Kidney epithelial cell (primary cell): ENCODE measurements at regions not wholly inside any gene's neighbourhood (a gene's known extent, or its start where the extent isn't known, plus 50 kb on each side); places are given as distances from the start of the nearest gene placed in this dataset.
"Not testable (repeated sequence)": the region's sequence is repeated elsewhere in the genome, so short reads cannot be mapped to it uniquely, and the experiment has no call there.

Experiments used
- DNase-seq: peaks from one replicate; pipeline ENCODE4 v3.0.0-alpha.2; 2010; ENCODE audit warnings: low read depth
- H3K27me3 ChIP-seq: 2 replicates; pipeline ENCODE4 v1.6.0; 2011; ENCODE audit warnings: low read length; ENCODE audit not compliant: control insufficient read depth, insufficient read depth
- H3K36me3 ChIP-seq: 2 replicates; pipeline ENCODE4 v1.5.1; 2011; ENCODE audit warnings: low read length; ENCODE audit not compliant: control insufficient read depth, insufficient read depth
- H3K4me3 ChIP-seq: 2 replicates; pipeline ENCODE4 v1.5.1; 2011; ENCODE audit warnings: low read depth, mild to moderate bottlenecking, control low read depth, low read length
- TF ChIP-seq, protein P1 (sequence below): IDR thresholded peaks from 2 replicates; pipeline ENCODE4 v1.5.1; 2011; ENCODE audit warnings: mild to moderate bottlenecking, moderate library complexity, low read length, control low read depth, inconsistent platforms; ENCODE audit not compliant: insufficient read depth, poor library complexity, severe bottlenecking

DNA sequence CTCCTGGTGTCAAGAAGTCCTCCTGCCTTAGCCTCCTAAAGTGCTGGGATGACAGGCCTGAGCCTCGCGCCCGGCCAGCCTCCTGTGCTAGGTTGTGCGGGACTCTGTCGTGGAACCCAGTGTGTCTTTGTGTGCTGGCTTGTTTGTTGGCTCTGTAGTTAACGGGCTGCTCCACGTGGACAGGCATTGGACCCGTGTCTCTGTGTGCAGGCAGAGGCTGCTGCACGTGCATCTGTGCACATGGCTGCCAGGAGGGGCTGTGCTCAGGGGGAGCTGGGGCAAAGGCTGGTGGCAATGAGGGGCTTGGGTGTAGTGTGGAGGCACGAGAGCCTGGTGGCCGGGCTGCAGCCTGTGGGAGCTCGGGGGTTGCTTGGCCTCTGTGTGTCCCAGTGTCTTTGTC is 121.3 kb upstream of the ALDH3B2 start:
- H3K36me3 ChIP-seq = no peaks in the 10 kb centered on the region
- H3K4me3 ChIP-seq = no peak overlapping the region
- TF ChIP-seq, protein P1, sequence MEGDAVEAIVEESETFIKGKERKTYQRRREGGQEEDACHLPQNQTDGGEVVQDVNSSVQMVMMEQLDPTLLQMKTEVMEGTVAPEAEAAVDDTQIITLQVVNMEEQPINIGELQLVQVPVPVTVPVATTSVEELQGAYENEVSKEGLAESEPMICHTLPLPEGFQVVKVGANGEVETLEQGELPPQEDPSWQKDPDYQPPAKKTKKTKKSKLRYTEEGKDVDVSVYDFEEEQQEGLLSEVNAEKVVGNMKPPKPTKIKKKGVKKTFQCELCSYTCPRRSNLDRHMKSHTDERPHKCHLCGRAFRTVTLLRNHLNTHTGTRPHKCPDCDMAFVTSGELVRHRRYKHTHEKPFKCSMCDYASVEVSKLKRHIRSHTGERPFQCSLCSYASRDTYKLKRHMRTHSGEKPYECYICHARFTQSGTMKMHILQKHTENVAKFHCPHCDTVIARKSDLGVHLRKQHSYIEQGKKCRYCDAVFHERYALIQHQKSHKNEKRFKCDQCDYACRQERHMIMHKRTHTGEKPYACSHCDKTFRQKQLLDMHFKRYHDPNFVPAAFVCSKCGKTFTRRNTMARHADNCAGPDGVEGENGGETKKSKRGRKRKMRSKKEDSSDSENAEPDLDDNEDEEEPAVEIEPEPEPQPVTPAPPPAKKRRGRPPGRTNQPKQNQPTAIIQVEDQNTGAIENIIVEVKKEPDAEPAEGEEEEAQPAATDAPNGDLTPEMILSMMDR = no peak
- H3K27me3 ChIP-seq = peaks cover 2% of the 10 kb centered on the region
- DNase-seq = no peak

DNA sequence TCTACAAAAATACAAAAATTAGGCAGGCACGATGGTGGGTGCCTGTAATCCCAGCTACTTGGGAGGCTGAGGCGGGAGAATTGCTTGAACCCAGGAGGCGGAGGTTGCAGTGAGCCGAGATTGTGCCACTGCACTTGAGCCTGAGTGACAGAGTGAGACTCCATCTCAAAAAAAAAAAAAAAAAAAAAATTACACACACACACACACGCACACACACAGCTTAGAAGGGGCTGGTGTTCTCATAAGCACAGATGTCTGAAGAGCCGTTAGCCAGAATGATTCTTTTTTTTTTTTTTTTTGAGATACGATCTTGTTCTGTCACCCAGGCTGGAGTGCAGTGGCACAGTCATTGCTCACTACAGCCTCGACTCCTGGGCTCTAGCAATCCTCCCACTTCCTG is 119.3 kb upstream of the ALDH3B2 start:
- not testable (repeated sequence) for DNase-seq, H3K27me3 ChIP-seq, H3K36me3 ChIP-seq, H3K4me3 ChIP-seq

DNA sequence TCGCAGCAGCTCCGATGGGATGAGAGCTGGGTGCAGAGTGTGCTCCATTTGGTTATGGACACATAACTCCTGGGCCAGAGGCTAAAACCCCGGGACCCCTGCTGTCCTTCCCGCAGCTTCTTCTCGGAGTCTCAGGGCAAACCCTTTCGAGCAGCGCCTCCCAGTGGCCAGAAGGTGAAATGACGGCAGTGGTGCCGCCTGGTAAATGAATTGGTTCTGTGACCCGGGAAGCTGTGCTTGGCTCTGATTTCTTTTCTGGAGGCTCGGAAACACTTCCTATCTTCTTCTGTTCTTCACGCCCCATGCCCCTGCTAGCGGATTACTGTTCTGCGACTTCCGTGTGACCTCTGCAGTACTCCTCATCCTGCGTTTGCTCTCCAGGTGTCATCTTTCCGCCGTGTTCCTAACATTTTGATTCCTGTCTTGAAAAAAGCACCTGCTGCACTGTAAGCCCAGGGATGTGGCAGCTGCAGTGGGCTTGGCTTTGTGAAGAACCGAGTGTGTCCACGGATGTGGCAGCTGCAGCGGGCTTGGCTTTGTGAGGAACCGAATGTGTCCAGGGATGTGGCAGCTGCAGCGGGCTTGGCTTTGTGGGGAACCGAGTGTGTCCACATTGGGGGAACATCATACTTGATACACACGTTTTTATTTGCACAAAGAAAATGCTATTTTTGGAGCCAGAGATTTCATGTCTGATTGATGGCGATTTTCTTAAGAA is 118.0 kb upstream of the ALDH3B2 start:
- H3K36me3 ChIP-seq, DNase-seq: not testable (repeated sequence)
- TF ChIP-seq, protein P1 = peak; percentile 51

DNA sequence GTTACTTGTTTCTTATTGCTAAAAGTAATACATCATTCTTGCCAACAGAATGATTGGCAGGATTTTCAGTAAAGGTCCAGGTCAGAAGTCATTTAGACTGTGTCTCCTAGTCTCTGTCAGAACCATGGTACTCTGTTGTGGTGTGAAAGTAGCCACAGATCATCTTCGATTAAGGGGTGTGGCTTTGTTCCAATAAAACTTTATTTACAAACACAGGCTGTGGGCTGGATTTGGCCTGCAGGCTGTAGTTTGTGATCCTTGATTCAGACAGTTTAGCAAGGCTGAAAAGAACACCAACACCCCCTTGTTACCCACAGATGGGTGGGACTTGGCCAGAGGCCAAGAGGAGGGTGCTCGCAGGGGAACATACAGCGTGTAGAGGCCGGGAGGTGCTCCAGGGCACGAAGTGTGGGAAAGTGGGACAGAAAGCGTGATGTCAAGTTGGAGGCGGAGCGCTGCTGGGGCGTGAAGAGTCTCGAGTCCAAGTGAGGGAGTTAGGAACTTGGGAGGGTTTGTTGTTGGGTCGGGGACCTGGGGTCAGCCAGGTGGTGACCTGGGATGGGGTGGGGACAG is 117.3 kb upstream of the ALDH3B2 start:
- H3K4me3 ChIP-seq, H3K27me3 ChIP-seq, DNase-seq, H3K36me3 ChIP-seq: not testable (repeated sequence)

More for the DNA sequence above, 118.0 kb upstream of the ALDH3B2 start:
- H3K4me3 ChIP-seq, H3K27me3 ChIP-seq: not testable (repeated sequence)

DNA sequence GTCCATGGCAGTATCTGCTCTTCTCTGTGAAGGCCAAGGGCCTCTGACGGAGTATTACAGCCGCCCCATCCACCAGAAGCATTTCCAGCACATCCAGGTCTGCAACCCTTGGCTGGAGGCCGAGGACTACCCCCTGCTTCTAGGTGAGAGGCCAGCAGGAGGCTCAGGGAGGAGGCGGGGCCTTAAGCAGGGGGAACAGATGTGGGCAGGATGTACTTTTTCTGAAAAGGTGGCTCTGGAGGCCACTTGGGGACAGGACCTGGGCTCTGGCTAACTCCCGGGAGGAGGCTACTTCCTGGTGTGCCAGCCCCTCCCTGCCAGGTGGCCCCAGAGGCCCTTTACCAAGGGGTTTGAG is 113.9 kb upstream of the ALDH3B2 start:
- H3K36me3 ChIP-seq = not testable (repeated sequence)

DNA sequence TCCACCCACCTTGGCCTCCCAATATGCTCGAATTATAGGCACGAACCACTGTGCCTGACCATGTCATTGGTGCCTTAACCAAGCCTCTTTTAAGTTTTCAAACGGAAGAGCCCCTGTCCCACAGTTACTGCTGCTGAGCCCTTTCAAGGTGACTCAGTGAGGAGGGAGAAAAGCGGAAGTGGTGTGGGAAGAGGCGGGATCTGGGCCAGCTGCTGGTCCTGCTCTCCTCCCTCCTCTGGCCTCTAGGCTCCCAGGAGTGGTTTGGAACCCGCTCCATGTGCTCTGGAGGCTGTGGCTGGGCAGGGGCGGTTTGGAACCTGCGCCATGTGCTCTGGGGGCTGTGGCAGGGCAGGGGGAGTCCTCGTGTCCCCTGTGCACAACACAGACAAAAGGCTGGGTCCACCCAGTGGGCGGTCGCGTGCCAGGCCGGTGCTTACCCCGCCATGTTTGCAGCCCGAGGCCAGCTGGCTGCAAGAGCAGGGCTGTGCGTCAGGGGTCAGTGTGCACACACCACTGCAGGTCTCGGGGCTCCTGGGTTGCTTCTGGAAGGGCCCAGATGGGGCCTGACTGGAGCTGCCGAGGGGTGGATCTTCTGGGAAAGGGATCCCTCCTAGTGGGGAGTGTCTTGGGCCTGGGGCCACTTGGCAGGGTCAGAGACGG is 113.4 kb upstream of the ALDH3B2 start:
- not testable (repeated sequence) for DNase-seq, H3K36me3 ChIP-seq, H3K4me3 ChIP-seq, H3K27me3 ChIP-seq

More for the DNA sequence above, 113.9 kb upstream of the ALDH3B2 start:
- H3K4me3 ChIP-seq, DNase-seq, H3K27me3 ChIP-seq: not testable (repeated sequence)

DNA sequence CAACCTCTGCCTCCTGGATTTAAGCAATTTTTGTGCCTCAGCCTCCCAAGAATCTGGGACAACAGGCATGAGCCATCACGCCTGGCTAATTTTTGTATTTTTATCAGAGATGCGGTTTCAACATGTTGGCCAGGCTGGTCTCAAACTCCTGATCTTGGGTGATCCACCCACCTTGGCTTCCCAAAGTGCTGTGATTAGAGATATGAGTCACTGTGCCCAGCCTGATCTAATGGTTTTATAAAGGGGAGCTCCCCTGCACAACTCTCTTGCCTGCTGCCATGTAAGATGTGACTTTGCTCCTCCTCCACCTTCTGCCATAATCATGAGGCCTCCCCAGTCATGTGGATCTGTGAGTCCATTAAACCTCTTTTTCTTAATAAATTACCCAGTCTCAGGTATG is 107.5 kb upstream of the ALDH3B2 start:
- H3K4me3 ChIP-seq, H3K36me3 ChIP-seq, DNase-seq, H3K27me3 ChIP-seq: not testable (repeated sequence)

DNA sequence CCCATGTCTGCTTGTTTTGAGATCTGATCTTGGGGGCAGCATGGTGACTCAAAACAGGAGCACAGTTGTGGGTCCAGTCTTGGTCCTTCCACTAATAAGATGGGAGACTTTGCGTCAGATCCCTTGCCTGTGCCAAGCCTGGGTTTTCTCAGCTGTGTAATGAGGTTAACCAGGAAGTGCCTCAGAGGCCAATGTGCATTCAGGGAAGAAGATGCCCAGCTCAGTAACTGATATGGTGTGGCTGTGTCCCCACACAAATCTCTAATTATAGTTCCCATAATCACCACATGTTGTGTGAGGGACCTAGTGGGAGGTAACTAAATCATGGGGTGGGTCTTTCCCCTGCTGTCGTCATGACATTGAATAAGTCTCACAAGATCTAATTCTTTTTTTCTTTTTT is 107.1 kb upstream of the ALDH3B2 start:
- DNase-seq, H3K27me3 ChIP-seq, H3K36me3 ChIP-seq, H3K4me3 ChIP-seq: not testable (repeated sequence)

DNA sequence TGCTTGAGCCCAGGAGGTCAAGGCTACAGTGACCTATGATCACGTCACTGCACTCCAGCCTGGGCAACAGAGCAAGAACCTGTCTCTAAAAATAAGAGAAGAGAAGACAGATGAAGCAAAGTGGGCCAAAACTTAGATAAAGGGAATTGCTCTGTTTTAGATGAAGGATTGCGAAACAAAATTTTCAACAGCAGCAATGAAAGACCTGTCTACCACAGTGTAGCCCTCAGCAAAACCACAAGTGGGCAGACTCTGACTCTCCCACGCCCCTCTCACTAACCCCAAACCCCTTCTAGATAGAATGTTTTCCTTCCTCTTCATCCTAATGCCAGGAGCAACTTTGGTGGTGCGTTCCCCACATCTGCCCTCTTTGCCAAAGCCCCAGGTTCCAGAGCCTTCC is 105.6 kb upstream of the ALDH3B2 start:
- TF ChIP-seq, protein P1 = no peak

DNA sequence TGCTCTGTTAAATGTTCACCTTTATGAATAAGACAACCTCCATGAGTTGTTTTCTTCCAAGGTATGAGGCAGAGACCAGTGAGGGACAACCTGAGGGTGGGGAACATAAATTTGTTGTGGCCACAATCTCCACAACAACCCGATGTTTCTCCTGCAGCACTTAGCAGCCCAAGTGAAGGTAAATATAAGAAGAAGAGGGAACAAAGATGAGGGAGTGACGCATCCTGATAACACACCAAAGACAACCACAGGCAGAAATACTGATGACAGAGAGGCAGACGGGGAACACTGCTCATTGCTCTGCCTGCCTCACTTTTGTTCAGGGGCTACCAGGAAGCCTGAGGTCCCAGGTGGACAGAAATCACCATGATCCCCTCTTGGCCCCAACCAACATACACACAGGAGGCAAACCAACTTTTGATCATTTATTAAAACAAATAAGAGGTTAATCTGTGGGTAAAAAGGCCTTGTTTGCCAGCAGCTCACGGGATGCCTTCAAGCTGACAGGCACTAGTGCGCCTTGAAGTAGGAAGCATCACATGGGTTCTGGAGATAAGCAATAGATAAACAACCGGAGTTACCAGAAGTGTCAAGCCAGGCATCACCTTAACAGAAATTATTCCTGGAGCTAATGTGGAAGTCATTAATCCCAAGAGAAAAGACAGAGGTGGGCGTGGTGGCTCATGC is 104.9 kb upstream of the ALDH3B2 start:
- not testable (repeated sequence) for H3K27me3 ChIP-seq, H3K36me3 ChIP-seq

More for the DNA sequence above, 105.6 kb upstream of the ALDH3B2 start:
- DNase-seq = no peak
- Histone ChIP-seq H3K36me3 (no peaks in the 10 kb centered on the region), H3K27me3 (no peaks in the 10 kb centered on the region), H3K4me3 (no peak overlapping the region)

More for the DNA sequence above, 104.9 kb upstream of the ALDH3B2 start:
- not testable (repeated sequence) for DNase-seq, H3K4me3 ChIP-seq
